BE2C (cell line): ENCODE measurements at regions not wholly inside any gene's neighbourhood (a gene's known extent, or its start where the extent isn't known, plus 50 kb on each side); places are given as distances from the start of the nearest gene placed in this dataset.

Experiments used
- DNase-seq: peaks from one replicate; pipeline ENCODE4 v3.0.0-alpha.2; 2020
- H3K27me3 ChIP-seq: fragments of 250-450 bp; sonication (Bioruptor Pico); 2 replicates; pipeline ENCODE4 v1.5.1; 2020; ENCODE audit warnings: mild to moderate bottlenecking
- H3K36me3 ChIP-seq: fragments of 250-450 bp; sonication (Bioruptor Pico); 2 replicates; pipeline ENCODE4 v1.5.1; 2020; ENCODE audit warnings: mild to moderate bottlenecking
- H3K4me1 ChIP-seq: fragments of 250-450 bp; sonication (Bioruptor Pico); 2 replicates; pipeline ENCODE4 v1.5.1; 2020
- H3K4me3 ChIP-seq: 2 replicates; pipeline ENCODE4 v1.5.1; 2011; ENCODE audit warnings: low read depth, low read length
- H3K9me3 ChIP-seq: fragments of 250-450 bp; sonication (Bioruptor Pico); 2 replicates; pipeline ENCODE4 v1.5.1; 2020
- TF ChIP-seq, protein P1 (sequence below): IDR thresholded peaks from 2 replicates; pipeline ENCODE4 v1.5.1; 2012; ENCODE audit warnings: mild to moderate bottlenecking, low read depth, low read length

DNA sequence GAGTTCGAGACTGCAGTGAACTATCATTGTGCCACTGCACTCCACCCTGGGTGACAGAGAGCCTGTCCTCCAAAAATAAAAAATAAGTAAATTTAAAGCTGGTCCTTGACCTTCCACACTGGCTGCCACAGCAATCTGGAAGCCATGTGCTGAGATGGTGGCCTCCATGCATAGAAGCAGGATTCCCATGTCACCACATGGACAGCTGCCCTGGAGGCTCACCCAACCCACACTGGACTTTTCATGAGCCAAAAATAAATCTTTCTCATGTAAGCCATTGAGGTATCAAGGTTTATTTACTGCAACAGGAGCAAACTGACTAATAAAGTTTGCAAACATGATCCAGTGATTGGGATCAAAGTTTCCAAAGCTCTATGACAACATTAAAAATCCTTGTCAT is 88.5 kb downstream of the SETD4 start:
- Histone ChIP-seq H3K27me3 (no peaks in the 10 kb centered on the region), H3K9me3 (no peaks in the 10 kb centered on the region), H3K4me3 (no peak overlapping the region), H3K4me1 (no peaks in the 10 kb centered on the region), H3K36me3 (no peaks in the 10 kb centered on the region)
- TF ChIP-seq, protein P1, sequence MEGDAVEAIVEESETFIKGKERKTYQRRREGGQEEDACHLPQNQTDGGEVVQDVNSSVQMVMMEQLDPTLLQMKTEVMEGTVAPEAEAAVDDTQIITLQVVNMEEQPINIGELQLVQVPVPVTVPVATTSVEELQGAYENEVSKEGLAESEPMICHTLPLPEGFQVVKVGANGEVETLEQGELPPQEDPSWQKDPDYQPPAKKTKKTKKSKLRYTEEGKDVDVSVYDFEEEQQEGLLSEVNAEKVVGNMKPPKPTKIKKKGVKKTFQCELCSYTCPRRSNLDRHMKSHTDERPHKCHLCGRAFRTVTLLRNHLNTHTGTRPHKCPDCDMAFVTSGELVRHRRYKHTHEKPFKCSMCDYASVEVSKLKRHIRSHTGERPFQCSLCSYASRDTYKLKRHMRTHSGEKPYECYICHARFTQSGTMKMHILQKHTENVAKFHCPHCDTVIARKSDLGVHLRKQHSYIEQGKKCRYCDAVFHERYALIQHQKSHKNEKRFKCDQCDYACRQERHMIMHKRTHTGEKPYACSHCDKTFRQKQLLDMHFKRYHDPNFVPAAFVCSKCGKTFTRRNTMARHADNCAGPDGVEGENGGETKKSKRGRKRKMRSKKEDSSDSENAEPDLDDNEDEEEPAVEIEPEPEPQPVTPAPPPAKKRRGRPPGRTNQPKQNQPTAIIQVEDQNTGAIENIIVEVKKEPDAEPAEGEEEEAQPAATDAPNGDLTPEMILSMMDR = no peak
- no peak for DNase-seq

DNA sequence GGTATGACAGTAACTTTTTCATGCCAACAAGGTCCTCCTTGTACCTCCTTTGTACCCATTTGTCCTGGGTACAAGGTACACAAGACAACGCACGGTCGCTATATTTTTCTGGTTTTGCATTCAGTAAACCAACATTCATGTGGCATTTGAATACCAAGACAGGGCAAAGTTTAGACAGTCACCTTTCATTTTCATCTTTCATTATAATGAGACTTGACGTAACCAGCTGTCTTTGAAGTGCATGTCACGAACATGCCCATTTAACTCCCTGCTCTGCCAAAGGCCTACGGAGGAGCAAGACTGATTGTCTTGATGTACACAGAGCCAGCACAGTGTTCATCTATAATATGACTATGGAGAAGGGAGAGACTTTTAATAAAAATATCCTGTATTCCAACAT is 91.0 kb downstream of the SETD4 start:
- Histone ChIP-seq H3K27me3 (no peaks in the 10 kb centered on the region), H3K4me1 (no peaks in the 10 kb centered on the region), H3K9me3 (no peaks in the 10 kb centered on the region), H3K4me3 (no peak overlapping the region), H3K36me3 (no peaks in the 10 kb centered on the region)
- TF ChIP-seq, protein P1 = no peak
- DNase-seq = no peak

DNA sequence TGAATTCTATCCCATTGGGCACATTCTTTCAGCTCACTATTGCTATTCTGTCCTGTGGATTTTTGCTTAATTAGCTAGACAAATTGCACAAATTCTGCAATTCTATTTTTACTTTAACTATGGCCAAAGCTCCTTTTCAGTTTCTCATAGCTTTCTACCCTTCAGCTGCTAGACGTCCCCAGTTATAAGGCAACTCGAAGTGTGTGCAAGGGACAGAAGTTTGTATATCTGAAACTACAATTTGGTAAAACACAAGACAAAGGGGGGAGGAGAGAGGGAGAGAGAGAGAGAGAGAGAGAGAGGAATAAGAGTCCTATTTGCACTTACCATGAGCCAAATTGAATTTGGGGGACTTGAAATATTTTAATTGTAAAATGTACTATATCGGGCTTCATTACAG is 91.8 kb downstream of the SETD4 start:
- TF ChIP-seq, protein P1 = no peak
- DNase-seq = no peak
- no peaks in the 10 kb centered on the region for H3K9me3 ChIP-seq
- H3K36me3 ChIP-seq = no peaks in the 10 kb centered on the region
- no peaks in the 10 kb centered on the region for H3K27me3 ChIP-seq
- no peaks in the 10 kb centered on the region for H3K4me1 ChIP-seq
- H3K4me3 ChIP-seq = no peak overlapping the region

DNA sequence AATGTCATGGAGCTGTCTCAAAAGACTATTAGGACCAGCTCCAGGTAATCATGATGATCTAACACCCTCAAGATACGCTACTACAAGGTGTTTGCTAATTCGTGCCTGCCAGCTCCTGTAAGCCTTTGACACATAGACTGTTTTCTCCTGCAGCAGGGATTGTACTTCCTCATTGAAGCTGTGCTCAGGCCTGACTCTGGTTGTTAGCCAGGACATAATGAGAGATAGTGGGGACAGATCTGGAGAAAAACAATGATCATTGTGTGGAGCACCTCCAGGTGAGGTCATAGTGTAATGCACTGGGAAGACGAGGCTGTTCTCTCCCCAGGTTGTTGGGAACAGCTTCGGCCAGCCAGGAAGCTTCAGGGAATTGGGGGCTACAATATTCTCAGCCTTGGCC is 94.6 kb downstream of the SETD4 start:
- H3K36me3 ChIP-seq = no peaks in the 10 kb centered on the region
- TF ChIP-seq, protein P1 = no peak
- no peaks in the 10 kb centered on the region for H3K27me3 ChIP-seq
- H3K9me3 ChIP-seq = no peaks in the 10 kb centered on the region
- no peaks in the 10 kb centered on the region for H3K4me1 ChIP-seq
- no peak for DNase-seq
- no peak overlapping the region for H3K4me3 ChIP-seq

DNA sequence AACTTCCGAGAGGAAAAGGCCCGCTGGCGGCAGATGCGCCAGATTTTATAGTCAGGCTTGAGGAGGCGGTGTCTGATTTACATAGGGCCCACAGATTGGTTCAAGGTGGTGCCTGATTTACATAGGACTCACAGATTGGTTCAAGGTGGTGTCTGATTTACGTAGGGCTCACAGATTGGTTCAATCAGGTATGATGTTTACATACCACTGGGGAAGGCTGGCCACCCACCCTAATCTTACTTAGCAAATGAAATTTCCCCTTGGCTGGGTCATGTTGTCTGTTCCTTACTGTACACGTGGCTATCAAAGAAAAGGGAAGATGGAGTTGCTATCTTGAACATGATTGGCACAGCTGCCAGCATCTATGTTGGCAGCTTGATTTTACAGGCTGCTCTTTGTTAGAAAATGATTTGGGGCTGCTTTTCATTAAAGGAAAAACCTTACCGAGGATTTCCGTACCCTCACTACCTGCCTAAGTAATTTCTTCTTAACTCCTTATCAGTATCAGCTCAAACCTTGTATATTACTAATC is 96.3 kb downstream of the SETD4 start:
- DNase-seq = peak; percentile 71
- no peaks in the 10 kb centered on the region for H3K9me3 ChIP-seq
- H3K36me3 ChIP-seq = no peaks in the 10 kb centered on the region
- TF ChIP-seq, protein P1 = no peak
- no peaks in the 10 kb centered on the region for H3K4me1 ChIP-seq
- no peaks in the 10 kb centered on the region for H3K27me3 ChIP-seq
- no peak overlapping the region for H3K4me3 ChIP-seq

DNA sequence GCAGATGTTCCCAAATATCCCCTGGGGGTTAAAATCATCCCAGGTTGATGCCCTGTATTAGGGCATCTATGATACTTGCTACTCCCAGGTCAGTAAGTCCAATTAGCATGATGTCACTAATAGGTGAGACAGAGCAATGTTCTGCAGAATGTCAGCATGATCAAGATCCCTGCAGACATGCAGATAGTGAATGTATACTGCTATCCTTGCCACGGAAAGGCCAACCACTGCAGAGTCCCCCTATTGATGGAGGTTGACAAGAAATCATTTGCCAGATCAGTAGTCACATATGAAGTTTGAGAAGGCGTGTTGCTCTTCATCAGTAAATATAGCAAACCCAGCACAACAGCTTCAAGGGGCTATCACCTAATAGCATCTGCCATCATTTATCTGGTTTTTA is 97.4 kb downstream of the SETD4 start:
- Histone ChIP-seq H3K36me3 (no peaks in the 10 kb centered on the region), H3K9me3 (no peaks in the 10 kb centered on the region), H3K4me1 (no peaks in the 10 kb centered on the region), H3K4me3 (no peak overlapping the region), H3K27me3 (no peaks in the 10 kb centered on the region)
- TF ChIP-seq, protein P1 = no peak
- DNase-seq = no peak
